GM12878 (cell line): ENCODE measurements at regions not wholly inside any gene's neighbourhood (a gene's known extent, or its start where the extent isn't known, plus 50 kb on each side); places are given as distances from the start of the nearest gene placed in this dataset.

ENCODE experiments used
- HDGF ChIP-seq: fragments of 450-650 bp; IDR thresholded peaks from 2 replicates; pipeline ENCODE4 v1.6.1; 2016; ENCODE audit warnings: antibody characterized with exemption
- JUNB ChIP-seq: IDR thresholded peaks from 2 replicates; pipeline ENCODE4 v1.6.1; 2016; ENCODE audit warnings: antibody characterized with exemption, mild to moderate bottlenecking
- MXI1 ChIP-seq: fragments of 150-350 bp; IDR thresholded peaks from 2 replicates; pipeline ENCODE4 v1.6.1; 2011; ENCODE audit warnings: low read depth, mild to moderate bottlenecking, inconsistent platforms, low read length, improper control_type of control experiment
- ZNF384 ChIP-seq: IDR thresholded peaks from 2 replicates; pipeline ENCODE4 v1.6.1; 2012; ENCODE audit warnings: low read depth, mild to moderate bottlenecking, low read length, improper control_type of control experiment, borderline replicate concordance

DNA sequence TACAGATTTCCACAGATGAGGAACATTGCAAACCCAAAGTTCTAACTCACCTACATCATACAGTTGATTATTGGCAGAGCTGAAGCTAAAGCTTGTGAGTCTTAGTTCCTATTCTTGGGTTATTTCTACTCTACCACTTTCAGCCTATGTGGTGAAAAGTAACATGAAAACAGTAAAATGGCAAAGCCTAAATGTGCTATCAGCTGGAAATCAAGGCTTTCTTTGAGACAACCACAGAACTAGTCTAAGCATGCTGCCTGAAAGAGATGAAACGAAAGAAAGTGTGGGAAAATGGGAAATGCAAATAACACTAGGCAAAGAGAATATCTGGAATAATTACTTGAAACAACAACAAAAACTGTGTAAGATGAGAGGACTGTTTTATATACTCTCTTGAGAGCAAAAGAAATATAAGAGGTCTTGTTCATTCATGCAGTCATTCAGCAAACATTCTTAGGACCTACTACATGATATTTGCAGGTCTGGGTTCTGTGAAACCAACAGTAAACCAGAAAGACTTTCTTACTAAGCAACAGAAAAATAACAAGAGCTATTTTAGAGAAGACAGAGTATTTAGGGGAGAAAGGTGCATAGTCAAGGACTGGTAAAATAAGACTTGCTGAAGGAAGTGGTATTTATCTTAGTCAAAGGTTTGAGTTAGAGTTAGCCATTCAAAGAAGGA is 437.1 kb downstream of the HTR7 start:
- TF ChIP-seq MXI1 (no peak), ZNF384 (no peak), HDGF (no peak), JUNB (no peak)
